Stimulated activated CD8-positive, alpha-beta memory T cell treated with anti-CD3 and anti-CD28 coated beads, Interleukin-4, amount 100 ng/mL, for 24 hours (primary cell): ENCODE measurements at regions not wholly inside any gene's neighbourhood (a gene's known extent, or its start where the extent isn't known, plus 50 kb on each side); places are given as distances from the start of the nearest gene placed in this dataset.
A peak's percentile ranks its signal among the peaks of the same experiment; 100 is the strongest.
"Not testable (repeated sequence)": the region's sequence is repeated elsewhere in the genome, so short reads cannot be mapped to it uniquely, and the experiment has no call there.

Experiments used
- DNase-seq: peaks from one replicate; pipeline ENCODE4 v3.0.0-alpha.2; 2020; ENCODE audit warnings: low read depth

- not testable (repeated sequence) for DNase-seq
Observed at GRCh38 chr1:243074224-243074623, 180.9 kb downstream of the CEP170 start.

- not testable (repeated sequence) for DNase-seq
Observed at GRCh38 chr1:243067056-243067455, 188.0 kb downstream of the CEP170 start.

DNA sequence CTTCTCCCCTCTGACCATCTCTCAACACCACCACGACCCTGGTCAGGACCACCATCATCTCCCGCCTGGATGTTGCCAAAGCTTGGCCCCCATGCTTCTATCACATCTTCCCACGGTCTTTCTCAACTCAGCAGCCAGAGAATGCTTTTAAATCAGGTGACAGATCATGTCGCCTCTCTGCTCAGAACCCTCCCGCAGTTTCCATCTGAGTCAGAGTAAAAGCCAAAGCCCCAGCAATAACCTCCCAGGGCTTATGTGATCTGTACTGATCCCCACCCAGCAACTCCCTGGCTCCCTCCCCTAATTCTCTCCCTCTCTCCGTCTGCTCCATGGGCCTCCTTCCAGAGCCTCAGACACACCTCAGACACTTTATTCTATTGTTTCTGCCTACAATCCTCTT, 193.1 kb downstream of the CEP170 start:
- not testable (repeated sequence) for DNase-seq

GRCh38 chr1:243055510-243055909, 199.6 kb downstream of the CEP170 start:
- DNase-seq, result not testable (repeated sequence)

GRCh38 chr1:243055091-243055490, 200.0 kb downstream of the CEP170 start:
- not testable (repeated sequence) for DNase-seq

DNA sequence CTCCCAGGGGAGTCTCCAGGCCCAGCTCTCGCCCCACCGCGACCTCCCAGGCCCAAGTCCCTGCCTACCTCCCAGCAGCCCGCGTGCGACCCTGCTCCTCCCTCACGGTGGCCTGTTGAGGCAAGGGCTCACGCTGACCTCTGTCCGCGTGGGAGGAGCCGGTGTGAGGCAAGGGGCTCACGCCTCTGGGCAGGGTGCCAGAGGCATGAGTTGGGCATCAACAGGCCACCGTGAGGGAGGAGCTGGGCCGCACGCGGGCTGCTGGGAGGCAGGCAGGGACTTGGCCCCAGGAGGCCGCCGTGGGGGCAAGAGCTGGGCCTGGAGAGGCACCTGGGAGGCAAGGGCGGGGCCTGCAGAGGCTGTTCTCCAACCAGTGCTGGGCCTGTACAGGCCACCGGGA, 200.4 kb downstream of the CEP170 start:
- DNase-seq, result not testable (repeated sequence)

- DNase-seq, result not testable (repeated sequence)
Observed at GRCh38 chr1:243053048-243053447, 202.0 kb downstream of the CEP170 start.

- not testable (repeated sequence) for DNase-seq
Observed at GRCh38 chr1:243050613-243051012, 204.5 kb downstream of the CEP170 start.

DNA sequence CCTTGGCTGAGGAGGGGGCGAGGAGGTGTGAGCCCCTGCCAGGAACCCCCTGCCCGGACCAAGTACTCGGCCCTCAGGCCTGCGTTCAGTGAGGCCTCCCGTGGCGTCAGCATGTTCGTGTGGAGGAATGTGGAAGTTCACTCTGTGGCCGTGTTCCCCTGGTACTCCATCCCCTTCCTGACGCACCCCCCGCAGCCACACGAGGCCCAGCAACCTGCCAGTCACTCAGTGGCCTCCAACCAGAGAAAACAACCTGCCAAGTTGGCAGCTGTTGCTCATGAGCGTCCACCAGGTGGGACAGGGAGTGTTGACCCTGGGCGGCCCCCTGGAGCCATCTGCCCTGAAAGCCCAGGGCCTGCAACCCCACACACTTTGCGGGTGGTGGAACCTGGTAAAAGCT, 205.4 kb downstream of the CEP170 start:
- DNase-seq, result not testable (repeated sequence)

GRCh38 chr1:243021365-243021764, 233.7 kb downstream of the CEP170 start:
- DNase-seq, result not testable (repeated sequence)

DNA sequence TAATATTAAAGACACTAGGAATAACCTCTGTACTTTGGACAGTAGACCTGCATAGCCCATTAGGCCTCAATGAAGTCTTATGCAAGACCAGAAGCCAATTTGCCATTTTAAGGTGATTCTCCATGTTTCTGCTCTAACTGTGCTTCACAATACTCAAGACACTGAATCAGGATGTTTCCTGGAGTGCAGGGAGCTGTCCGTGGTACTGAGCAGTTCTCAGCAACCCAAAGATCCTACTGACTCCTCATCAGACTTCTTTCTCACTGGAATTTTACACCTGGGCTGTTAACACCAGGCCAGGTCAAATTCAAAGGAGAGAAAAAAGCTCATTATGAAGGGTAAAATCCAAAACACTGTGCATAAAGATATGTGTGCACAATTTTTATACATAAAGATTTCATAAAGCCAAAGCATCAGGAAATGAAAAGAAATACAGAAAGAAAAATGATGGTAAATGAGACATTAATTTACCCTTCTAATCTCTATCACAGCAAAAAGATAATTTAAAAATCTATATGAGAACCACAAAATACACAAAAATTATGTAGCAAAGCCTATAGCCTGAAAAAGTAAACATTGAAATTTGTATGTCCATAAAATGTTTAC, 235.9 kb downstream of the CEP170 start:
- peak; percentile 9 for DNase-seq

DNA sequence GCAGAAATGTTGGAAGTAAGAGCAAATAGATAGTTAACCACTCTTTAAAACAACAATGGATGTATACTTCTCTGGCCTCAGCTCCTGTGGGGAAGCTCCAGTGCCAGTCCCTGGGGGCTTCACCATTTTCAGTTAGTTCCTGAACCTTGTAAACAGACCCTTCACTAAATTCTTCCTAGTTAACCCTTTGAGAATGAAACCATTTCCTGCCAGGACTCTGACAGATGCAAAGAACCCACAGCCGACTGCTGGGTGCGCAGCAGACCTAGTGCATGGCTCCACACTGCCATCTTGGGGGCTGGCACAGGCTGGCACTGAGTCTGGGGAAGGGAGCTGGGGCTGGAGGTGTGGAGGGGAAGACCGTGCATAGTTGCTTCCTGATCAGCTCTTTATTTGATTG, 244.4 kb downstream of the CEP170 start:
- DNase-seq, result not testable (repeated sequence)

DNA sequence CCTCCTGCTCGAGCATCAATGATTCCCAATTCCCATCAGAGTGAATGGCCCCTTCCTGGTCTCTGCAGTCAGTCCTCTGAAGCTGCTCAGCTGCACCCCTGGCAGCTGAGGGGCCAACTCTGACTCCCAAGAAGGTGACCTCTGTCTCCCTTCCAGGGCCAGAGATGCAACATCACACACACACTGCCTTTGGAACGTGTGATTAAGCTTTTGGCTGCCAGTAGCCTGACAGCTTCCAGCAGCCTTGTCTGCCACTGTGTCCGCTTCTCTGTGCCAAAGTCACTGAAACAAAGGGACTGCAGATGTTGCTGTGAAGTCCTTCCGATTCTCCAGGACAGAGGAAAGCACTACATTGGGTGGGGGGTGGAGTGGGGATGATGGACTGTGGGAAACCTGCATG, 254.1 kb downstream of the CEP170 start:
- not testable (repeated sequence) for DNase-seq

- DNase-seq, result not testable (repeated sequence)
Observed at GRCh38 chr1:242992776-242993175, 262.3 kb downstream of the CEP170 start.

- not testable (repeated sequence) for DNase-seq
Observed at GRCh38 chr1:242985096-242985495, 270.0 kb downstream of the CEP170 start.

GRCh38 chr1:242973341-242973740, 281.7 kb downstream of the CEP170 start:
- DNase-seq, result not testable (repeated sequence)

DNA sequence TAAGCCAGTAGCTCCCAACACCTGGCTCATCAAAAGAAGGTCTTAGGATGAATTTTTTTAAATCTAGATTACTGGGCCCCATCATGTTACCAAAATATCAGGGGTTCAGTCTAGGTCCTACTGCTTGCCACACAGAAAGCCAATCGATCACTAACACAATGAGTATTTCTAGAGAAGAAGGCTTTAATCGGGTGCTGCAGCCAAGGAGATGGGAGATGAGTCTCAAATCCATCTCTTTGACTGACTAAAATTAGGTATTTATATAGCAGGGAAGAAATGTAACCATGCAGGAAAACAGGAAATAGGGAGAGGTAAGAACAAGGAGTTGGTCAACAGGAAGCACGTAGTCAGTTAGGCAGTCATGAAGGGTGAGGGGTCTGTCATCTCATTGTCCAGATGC, 288.2 kb downstream of the CEP170 start:
- no peak for DNase-seq

DNA sequence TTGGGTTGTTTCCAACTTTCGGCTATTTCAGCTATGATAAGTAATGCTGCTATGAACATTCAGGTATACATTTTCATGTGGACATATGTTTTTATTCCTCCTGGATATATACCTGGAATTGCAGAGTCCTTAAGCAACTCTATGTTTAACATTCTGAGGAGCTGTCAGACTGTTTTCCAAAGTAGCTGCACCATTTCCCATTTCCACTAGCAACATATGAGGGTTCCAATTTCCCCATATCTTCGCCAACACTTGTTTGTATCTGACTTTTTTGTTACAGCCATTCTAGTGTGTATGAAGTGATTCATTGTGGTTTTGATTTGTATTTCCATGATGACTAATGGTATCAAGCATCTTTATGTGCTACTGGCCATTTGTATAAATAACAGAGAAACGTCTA, 295.7 kb downstream of the CEP170 start:
- DNase-seq, result not testable (repeated sequence)

- not testable (repeated sequence) for DNase-seq
Observed at GRCh38 chr1:242954945-242955344, 300.1 kb downstream of the CEP170 start.

GRCh38 chr1:242946206-242946605, 308.9 kb downstream of the CEP170 start:
- DNase-seq, result no peak

DNA sequence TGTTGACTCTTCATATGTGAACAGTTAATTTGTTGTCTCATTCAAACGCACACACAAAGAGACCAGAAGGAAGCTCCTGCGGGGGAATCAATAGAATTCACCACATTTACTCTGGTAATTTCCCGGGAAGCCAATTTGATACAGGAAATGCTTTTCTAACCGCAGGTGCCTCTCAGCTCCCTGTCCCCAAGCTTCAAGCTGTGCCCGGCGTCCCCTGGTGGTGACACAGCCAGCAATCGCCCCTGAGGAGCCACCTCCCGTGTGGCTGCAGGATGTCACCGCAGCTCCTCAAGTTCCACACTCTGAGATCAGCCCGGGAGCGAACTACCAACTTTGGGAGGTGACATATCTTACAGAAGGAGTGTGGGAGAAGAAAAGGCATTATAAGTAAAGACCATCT, 318.4 kb downstream of the CEP170 start:
- not testable (repeated sequence) for DNase-seq

DNA sequence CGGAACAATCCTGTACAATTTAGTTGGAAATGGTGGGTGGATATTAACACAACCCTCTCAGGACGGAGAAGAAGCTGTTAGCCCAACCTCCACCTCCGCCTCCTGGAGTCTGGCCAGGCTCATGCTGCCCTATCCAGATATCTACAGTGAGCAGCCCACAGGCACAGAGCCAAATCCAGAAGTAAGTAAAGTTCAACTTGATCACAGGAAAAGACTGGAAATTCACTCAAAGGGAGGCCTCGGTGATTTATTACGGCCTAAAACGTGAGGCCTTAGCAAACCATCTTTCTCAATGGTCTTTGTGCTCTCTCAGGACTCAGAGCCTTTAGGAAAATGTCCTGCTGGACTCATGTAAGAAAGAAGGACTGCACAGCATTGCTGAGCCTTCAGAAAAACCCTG, 330.4 kb downstream of the CEP170 start:
- not testable (repeated sequence) for DNase-seq

DNA sequence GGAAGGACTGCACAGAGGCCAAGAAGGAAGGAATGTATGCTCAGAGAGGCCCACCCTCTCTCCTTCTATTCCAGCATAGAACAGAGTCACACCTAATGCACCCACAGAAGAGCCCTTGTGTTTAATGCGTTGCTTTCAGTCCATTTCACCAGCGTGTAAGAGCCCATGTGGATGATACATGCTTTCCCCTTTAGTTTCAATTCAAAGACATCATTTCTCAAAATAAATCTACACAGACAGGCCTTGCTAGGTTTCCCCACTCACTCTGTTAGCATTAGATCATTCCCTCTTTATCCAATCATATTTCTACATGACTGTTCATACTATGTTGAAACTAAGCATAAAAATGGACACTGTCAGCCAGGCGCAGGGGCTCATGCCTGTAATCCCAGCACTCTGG, 331.5 kb downstream of the CEP170 start:
- not testable (repeated sequence) for DNase-seq

DNA sequence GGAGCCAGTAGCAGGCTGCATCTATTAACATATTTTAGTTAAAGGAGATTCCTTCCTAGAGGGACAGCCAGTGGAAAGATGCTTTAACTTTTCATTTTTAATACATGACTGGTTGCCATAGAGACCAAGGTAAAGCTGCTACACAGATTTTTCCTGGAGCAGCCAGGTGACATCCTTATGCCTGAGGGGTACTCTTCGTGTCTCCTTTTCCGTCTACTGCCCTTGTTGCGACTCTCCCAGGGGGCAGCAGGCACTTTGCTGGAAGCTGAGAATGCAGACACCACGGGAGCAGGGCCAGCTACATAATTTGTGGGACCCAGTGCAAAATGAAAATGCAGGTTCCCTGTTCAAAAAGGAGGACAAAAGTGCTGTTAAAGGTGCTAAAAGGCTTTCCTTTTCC, 340.4 kb downstream of the CEP170 start:
- DNase-seq, result not testable (repeated sequence)
